ENCODE measurements at regions not wholly inside any gene's neighbourhood (a gene's known extent, or its start where the extent isn't known, plus 50 kb on each side); places are given as distances from the start of the nearest gene placed in this dataset.

DNA sequence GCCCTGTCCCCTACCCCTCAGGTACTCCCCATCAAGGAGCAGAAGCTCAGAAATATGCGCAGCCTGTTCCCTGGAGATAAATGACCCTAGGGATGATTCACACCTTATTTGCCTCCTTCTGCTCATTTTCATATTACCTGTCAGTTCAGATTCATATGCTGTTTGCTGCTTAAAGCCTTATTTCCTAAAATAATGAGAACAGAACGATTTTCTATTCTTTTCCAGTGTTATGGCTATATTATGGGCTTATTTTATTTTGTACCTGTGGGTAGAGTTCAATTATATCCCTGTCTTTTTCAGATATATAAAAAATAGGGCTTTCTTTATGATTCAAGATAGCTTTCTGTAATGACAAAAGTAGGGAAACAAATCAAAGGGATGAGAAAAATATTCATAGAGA is 224.8 kb downstream of the RPAP3 start:
- no peak for TF ChIP-seq CTCF (IDR thresholded peaks at IDR 0.05; ENCODE audit: low read depth, low read length, missing input control)
- TF ChIP-seq, protein P1, sequence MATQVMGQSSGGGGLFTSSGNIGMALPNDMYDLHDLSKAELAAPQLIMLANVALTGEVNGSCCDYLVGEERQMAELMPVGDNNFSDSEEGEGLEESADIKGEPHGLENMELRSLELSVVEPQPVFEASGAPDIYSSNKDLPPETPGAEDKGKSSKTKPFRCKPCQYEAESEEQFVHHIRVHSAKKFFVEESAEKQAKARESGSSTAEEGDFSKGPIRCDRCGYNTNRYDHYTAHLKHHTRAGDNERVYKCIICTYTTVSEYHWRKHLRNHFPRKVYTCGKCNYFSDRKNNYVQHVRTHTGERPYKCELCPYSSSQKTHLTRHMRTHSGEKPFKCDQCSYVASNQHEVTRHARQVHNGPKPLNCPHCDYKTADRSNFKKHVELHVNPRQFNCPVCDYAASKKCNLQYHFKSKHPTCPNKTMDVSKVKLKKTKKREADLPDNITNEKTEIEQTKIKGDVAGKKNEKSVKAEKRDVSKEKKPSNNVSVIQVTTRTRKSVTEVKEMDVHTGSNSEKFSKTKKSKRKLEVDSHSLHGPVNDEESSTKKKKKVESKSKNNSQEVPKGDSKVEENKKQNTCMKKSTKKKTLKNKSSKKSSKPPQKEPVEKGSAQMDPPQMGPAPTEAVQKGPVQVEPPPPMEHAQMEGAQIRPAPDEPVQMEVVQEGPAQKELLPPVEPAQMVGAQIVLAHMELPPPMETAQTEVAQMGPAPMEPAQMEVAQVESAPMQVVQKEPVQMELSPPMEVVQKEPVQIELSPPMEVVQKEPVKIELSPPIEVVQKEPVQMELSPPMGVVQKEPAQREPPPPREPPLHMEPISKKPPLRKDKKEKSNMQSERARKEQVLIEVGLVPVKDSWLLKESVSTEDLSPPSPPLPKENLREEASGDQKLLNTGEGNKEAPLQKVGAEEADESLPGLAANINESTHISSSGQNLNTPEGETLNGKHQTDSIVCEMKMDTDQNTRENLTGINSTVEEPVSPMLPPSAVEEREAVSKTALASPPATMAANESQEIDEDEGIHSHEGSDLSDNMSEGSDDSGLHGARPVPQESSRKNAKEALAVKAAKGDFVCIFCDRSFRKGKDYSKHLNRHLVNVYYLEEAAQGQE (IDR thresholded peaks at IDR 0.05), result no peak
- TF ChIP-seq GABPA (IDR thresholded peaks at IDR 0.05 in 1 of 2, conservative IDR thresholded peaks at IDR 0.05 in 1 of 2), result no peak
- no peak for TF ChIP-seq FOXA1 (IDR thresholded peaks at IDR 0.05)
- no peak for TF ChIP-seq JUND (IDR thresholded peaks at IDR 0.05)
- TF ChIP-seq HNF4A (conservative IDR thresholded peaks at IDR 0.05), result no peak
- TF ChIP-seq YY1 (IDR thresholded peaks at IDR 0.05), result no peak
